GM19043 (cell line): ENCODE measurements at regions not wholly inside any gene's neighbourhood (a gene's known extent, or its start where the extent isn't known, plus 50 kb on each side); places are given as distances from the start of the nearest gene placed in this dataset.

ENCODE experiments used
- ATAC-seq: cut with Tn5 transposase; IDR thresholded peaks from one replicate; pipeline ENCODE4 v1.9.1; 2021; ENCODE audit warnings: low read depth; ENCODE audit not compliant: unreplicated experiment

DNA sequence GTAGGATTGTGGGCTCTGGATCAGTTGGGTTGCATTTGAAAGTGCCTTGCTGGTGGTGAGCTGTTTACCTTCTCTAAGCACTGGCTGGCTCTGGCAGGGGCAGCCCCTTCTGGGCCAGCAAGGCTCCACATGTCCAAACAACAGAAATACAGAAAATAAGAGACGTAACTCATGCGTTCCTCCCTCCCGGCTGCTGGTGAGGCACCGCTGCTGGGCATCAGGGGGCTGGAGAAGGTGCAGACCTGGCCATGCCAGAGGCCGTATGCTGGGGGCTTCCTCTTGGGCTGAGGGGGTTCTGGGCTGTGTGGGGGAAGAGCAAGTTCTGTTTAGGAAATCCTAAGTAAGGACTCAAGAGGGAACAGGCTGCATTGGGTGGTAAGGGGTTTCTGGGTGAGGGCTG, 140.6 kb downstream of the URI1 start:
- ATAC-seq, result no peak

DNA sequence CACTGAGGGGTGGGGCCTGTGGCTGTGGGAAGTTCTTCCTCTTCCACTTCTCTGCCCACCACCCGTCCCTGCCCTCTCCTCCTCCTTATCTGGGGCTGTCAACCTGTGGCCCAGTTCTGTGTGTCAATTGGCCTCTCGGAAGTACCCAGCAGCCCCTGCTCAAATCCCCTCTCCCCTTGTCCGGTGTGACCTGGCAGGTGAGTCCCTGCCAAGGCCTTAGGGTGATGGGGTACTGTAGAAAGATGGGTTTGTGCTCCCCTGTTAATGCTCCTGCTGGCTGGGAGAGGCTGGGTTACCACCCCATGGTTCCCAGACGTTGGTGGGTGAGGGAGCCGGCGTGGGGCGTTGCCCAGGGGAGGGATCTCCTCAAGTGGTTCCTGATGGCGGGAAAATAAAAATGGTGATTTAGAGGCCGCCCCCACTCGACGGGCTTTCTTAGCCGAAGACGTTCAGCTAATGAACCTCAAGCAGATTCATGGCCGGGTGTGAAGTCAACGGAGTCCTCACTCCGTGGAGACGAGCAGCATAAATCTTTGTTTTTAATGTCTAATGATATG, 141.2 kb downstream of the URI1 start:
- no peak for ATAC-seq

GRCh38 chr19:30083701-30084156, 141.7 kb downstream of the URI1 start:
- ATAC-seq, result no peak

- no peak for ATAC-seq
Measured at GRCh38 chr19:30084390-30084819, 142.4 kb downstream of the URI1 start.

GRCh38 chr19:30085394-30085793, 143.4 kb downstream of the URI1 start:
- ATAC-seq, result no peak

GRCh38 chr19:30086220-30086619, 144.2 kb downstream of the URI1 start:
- no peak for ATAC-seq

DNA sequence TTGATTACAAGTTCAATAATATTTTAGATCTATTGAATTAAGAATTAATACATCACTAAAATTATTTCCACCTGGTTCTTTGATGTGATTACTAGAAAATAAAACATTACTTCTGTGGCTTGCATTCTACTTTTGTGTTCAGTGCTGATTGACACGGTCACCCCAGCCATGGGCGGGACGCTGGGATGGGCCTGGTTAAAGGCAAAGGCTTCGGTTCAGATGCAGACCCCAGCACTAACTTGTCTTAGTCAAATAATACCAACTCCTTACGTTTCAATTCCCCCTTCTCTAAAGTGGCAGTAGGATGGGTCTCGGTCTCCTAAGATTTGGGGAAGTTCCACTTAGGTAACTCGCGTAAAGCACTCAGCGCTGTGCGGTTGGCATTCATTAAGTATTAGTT, 144.9 kb downstream of the URI1 start:
- ATAC-seq, result no peak

DNA sequence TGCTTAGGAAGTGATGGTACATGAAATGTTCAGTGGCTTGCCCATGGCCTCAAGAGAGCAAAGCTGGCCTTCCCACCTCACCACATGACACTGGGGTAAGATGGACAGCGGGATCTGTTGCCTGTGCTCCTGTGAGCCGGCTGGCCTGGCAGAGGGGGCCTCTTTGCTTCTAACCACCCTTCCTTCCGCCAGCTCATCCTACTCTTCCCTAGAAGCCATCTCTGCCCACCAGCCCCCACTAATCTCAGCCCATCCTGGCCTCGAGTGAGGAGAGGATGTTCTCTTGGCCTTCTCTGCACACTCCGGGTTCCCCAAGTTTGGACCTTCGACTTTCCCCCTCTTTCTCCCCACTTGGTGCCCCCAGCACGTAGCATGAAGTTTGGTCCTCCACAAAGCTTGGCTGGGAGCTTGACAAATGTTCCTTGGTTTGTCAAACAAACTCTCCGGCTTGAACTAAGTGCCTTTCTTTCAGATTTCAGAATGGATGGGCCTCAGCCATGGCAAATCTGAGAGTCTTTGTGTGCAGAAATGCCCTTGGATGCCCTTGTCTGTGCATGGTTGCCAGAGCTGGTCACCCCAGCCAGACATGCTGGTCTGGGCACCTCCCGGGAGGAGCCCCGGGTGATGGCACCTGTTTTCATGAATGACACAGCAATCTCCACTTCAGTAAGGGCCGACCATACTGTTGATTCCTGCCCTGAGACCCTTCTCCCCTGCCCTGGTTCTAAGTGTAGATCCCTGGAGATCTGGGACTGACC, 145.5 kb downstream of the URI1 start:
- no peak for ATAC-seq

GRCh38 chr19:30088567-30088966, 146.5 kb downstream of the URI1 start:
- ATAC-seq, result no peak

- ATAC-seq, result no peak
Measured at GRCh38 chr19:30089086-30089665, 147.1 kb downstream of the URI1 start.

- ATAC-seq, result no peak
Measured at GRCh38 chr19:30090476-30090875, 148.4 kb downstream of the URI1 start.

DNA sequence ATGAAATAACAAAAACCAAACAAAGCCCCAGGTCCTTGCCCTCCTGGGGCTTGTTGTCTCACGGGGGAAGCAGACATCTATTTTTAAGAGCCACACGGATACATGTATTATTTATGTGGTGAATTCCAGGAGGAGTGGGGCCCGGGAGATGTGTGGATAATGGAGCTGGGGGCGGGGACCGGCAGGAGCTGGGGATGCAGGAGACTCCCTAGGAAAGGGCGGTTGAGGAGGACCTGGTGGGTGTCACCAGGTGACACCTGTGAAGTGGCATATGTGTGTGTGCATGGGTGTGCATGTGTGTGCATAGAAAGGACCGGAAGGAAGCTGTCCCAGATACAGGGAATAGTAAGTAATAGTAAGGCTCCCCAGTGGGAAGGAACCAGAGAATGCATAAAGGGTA, 148.9 kb downstream of the URI1 start:
- ATAC-seq, result no peak

DNA sequence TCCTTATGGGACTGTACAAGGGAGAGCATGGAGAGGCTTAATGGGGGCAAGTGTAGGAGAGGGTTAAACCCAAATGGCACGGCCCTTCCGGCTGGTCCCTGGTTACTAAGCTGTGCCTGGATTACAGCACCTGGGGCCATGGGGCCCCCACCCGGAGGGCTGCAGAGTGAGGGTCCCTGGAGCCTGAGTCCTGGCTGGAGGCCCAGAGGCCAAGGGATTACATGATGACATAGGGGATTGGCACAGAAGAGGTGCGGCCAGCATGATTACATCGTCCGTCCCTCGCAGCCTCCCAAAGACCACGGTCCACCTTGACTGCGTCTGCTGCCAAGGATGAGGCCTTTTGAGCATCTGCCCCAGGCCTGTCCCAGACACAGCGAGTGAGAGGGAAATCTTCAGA, 149.4 kb downstream of the URI1 start:
- no peak for ATAC-seq

DNA sequence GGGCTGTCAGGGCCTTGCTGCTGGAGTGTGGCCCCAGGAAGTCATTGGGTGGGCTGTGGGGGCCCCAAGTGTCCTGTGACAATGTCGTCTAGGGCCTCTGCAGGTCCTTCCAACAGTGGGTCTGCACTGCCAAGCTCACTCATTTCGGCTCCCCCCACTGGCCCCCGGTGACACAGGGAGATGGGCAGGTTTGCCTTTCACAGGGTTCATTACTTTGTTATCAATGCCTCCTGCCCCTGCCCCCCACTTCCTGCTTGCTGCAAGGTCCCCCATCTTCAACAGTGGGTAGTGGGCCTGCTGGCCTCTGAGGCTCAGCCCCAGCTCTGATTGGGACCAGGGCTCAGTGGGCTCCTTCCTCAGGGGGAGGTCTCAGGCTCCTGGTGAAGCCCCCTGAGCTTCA, 149.8 kb downstream of the URI1 start:
- no peak for ATAC-seq

- no peak for ATAC-seq
Measured at GRCh38 chr19:30092721-30093569, 150.9 kb downstream of the URI1 start.

GRCh38 chr19:30093966-30094755, 152.1 kb downstream of the URI1 start:
- no peak for ATAC-seq

DNA sequence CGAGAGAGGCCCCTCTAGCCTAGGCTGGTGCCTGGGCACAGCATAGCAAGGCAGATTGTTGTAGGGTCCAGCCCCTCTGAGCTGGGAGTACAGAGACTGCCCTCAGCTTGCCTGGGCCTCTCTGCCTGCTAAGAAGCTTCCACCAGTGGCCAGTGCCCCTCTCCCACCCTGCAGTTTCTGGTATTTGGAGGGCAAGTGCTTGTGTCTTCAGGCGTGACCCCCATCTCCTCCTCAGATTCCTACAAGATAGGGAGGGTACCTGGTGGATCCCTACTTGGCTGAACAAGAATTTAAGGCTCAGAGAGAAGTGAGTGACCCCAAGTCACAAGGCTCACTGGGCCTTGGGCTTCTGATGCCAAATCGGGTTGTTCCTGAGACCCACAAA, 152.7 kb downstream of the URI1 start:
- no peak for ATAC-seq

GRCh38 chr19:30095171-30095570, 153.1 kb downstream of the URI1 start:
- ATAC-seq, result no peak

DNA sequence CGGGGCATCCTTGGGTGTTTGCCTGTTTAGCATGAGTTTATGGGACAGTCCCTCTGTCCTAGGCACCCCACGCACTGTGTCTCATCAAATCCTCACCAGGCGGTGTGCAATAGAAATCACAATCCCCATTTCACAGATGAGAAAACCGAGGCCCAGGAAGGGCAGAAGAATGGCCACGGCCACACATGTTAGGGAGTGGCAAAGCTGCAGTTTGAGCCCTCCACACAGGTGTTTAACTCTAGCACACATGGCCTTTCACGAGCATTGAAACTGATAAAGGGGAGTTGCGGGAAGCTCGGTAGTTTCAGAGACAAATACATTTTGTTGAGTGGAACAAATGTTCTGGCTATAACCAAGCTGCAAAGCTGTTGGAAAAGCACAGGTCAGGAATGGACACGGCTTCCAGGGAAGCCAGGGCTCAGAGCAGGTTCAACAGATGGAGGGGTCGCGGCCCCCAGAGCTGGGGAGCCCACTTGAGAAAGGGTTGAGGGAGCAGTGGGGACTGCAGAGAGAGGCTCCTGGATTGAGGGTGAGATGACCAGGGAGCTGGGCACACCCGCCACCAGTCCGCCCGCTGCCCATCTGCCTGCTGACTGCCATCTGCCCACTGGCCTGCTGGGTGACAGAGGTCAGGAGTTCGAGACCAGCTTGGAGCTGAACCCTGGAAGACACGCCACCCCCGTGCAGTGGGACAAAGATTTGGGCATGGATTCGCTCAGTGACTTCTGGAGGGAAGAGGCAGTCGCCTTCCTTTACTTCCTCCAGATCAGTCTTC, 154.7 kb downstream of the URI1 start:
- no peak for ATAC-seq
